C4-2B (cell line): ENCODE measurements at regions not wholly inside any gene's neighbourhood (a gene's known extent, or its start where the extent isn't known, plus 50 kb on each side); places are given as distances from the start of the nearest gene placed in this dataset.

Experiments
- H3K27ac ChIP-seq: fragments of 450-650 bp; 2 replicates; pipeline ENCODE4 v1.5.1; 2017
- CTCF ChIP-seq: fragments of 450-650 bp; conservative IDR thresholded peaks from 2 replicates; pipeline ENCODE4 v1.5.1; 2017; ENCODE audit warnings: mild to moderate bottlenecking
- ZFX ChIP-seq: fragments of 450-650 bp; IDR thresholded peaks from 2 replicates; pipeline ENCODE4 v1.6.1; 2017

DNA sequence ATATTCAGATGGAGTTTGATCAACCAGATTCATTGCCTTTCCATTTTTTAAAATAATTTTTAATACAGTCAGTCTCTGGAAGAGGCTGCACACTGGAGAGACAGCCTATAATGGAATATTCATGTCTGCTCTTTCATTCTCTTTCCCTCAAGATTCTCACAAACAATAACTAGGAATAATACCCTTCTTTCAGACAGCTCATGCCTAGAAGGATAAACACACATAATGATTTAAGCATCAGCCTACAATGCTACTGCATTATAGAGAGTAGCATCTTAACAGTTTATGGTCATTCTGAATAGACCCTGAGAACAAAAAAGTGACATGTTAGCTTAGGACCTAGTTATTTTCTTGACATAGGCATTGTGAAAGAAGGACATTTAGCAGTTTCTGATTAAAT lies 1692.3 kb downstream of the GRIK2 start:
- no peak overlapping the region for H3K27ac ChIP-seq
- no peak for TF ChIP-seq CTCF
- no peak for TF ChIP-seq ZFX

DNA sequence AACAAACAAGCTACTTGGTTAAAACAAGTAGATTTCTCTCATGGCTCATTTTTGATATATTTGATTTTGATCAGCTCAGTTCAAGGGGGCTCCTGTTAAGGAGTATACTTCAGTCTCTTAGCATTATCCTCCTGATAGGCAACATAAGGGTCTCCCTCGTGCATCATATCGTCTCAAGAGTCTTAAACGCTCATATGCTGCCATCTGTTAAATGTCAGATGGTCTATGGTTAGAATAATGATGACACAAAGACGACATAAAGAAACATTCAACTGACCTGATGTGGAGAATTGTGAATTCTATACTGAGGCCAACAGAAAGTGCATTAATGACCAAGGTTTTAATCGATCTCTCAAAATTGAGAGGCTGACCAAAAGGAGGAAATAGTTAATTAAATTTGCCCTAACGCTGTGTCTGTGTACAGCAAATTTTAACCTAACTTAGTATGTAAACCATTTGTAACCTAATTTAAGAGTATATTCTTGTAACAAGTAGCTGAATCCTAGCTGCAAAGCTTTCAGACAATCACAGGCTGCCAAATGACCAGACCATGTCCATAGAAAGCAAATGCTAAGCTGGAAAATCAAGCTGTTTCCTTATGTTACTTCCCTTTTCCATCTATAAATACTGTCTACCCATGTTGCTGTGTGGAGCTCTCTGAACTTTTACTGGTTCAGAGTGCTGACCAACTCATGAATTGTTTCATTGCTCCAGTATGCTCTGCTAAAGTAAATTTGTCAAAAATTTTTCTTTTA lies 1688.5 kb downstream of the GRIK2 start:
- TF ChIP-seq CTCF = no peak
- no peak for TF ChIP-seq ZFX
- no peak overlapping the region for H3K27ac ChIP-seq

GRCh38 chr6:103081126-103081525 lies 1687.6 kb downstream of the GRIK2 start:
- no peak overlapping the region for H3K27ac ChIP-seq
- TF ChIP-seq ZFX (no peak), CTCF (no peak)

- no peak for TF ChIP-seq CTCF
- no peak for TF ChIP-seq ZFX
- no peak overlapping the region for H3K27ac ChIP-seq
Measured at GRCh38 chr6:103080497-103080896, 1687.0 kb downstream of the GRIK2 start.

DNA sequence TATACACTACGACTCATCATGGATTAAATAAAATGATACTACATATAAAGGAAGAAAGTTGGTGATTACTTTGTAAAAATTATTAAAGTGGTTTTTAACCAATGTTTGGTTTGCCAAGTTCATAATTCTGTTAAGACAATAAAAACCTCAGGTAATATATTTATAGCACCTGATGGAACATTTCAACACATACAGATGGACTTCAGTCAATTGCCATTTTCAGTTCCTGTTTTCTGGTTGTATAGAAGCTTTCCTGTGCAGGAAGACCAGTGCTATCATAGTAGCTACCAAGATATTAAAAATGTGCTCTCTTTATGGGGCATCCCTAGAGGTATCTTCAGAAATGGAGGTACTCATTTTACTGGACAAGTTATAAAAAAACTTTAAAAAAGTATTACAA lies 1686.4 kb downstream of the GRIK2 start:
- no peak overlapping the region for H3K27ac ChIP-seq
- TF ChIP-seq ZFX (no peak), CTCF (no peak)

GRCh38 chr6:103062136-103062535 lies 1668.6 kb downstream of the GRIK2 start:
- no peak overlapping the region for H3K27ac ChIP-seq
- no peak for TF ChIP-seq ZFX
- TF ChIP-seq CTCF = no peak

- no peak overlapping the region for H3K27ac ChIP-seq
- TF ChIP-seq CTCF = no peak
Measured at GRCh38 chr6:103047567-103047966, 1654.1 kb downstream of the GRIK2 start.
